Pons (tissue), 1 donor: ENCODE measurements at regions not wholly inside any gene's neighbourhood (a gene's known extent, or its start where the extent isn't known, plus 50 kb on each side); places are given as distances from the start of the nearest gene placed in this dataset.

Source experiments
- DNase-seq: peaks from one replicate; pipeline ENCODE4 v3.0.0-alpha.2; 2016; ENCODE audit warnings: low spot score

- no peak for DNase-seq
Measured at GRCh38 chr2:2926009-2926857, 451.4 kb downstream of the EIPR1 start.

GRCh38 chr2:2922156-2922555 lies 455.5 kb downstream of the EIPR1 start:
- no peak for DNase-seq

GRCh38 chr2:2921011-2921720 lies 456.5 kb downstream of the EIPR1 start:
- DNase-seq, result no peak

GRCh38 chr2:2919574-2920365 lies 457.8 kb downstream of the EIPR1 start:
- no peak for DNase-seq

- DNase-seq, result no peak
Measured at GRCh38 chr2:2919026-2919425, 458.6 kb downstream of the EIPR1 start.

GRCh38 chr2:2916621-2917020 lies 461.0 kb downstream of the EIPR1 start:
- DNase-seq, result no peak

- DNase-seq, result no peak
Measured at GRCh38 chr2:2914252-2914651, 463.4 kb downstream of the EIPR1 start.

GRCh38 chr2:2913601-2914120 lies 464.0 kb downstream of the EIPR1 start:
- no peak for DNase-seq

GRCh38 chr2:2912731-2913130 lies 464.9 kb downstream of the EIPR1 start:
- no peak for DNase-seq

- DNase-seq, result no peak
Measured at GRCh38 chr2:2912293-2912692, 465.3 kb downstream of the EIPR1 start.

GRCh38 chr2:2910259-2910658 lies 467.4 kb downstream of the EIPR1 start:
- no peak for DNase-seq

GRCh38 chr2:2909086-2910035 lies 468.3 kb downstream of the EIPR1 start:
- no peak for DNase-seq

- no peak for DNase-seq
Measured at GRCh38 chr2:2906091-2906490, 471.5 kb downstream of the EIPR1 start.

- no peak for DNase-seq
Measured at GRCh38 chr2:2904721-2905350, 472.8 kb downstream of the EIPR1 start.

GRCh38 chr2:2902547-2903281 lies 474.9 kb downstream of the EIPR1 start:
- DNase-seq, result no peak

GRCh38 chr2:2901384-2902345 lies 476.0 kb downstream of the EIPR1 start:
- no peak for DNase-seq

- no peak for DNase-seq
Measured at GRCh38 chr2:2899826-2900225, 477.8 kb downstream of the EIPR1 start.

- DNase-seq, result no peak
Measured at GRCh38 chr2:2898744-2899143, 478.9 kb downstream of the EIPR1 start.

- DNase-seq, result no peak
Measured at GRCh38 chr2:2896643-2897042, 481.0 kb downstream of the EIPR1 start.
